Right lobe of liver (tissue), 4 donors: ENCODE measurements at regions not wholly inside any gene's neighbourhood (a gene's known extent, or its start where the extent isn't known, plus 50 kb on each side); places are given as distances from the start of the nearest gene placed in this dataset.

Experiments used
- POLR2A ChIP-seq: fragments of 450-650 bp; IDR thresholded peaks from one replicate; pipeline ENCODE4 v1.6.1; 2017; ENCODE audit warnings: antibody characterized with exemption, mild to moderate bottlenecking
- TF ChIP-seq, protein P1 (sequence below), 4 donors: fragments of 200-600 bp in 3 of 4; fragments of 450-650 bp in 1 of 4; IDR thresholded peaks; one replicate each; pipeline versions ENCODE4 v1.5.1 to v1.8.0; 2016 to 2022; ENCODE audit warnings: antibody characterized with exemption in 4 of 4, mild to moderate bottlenecking in 2 of 4
- donor health status: DM: no; HTN: no; CAD: no.
- donor health status: DM: no; HTN: no; CAD: no.
- donor health status: DM: no; HTN: yes; CAD: no.

- TF ChIP-seq, protein P1, sequence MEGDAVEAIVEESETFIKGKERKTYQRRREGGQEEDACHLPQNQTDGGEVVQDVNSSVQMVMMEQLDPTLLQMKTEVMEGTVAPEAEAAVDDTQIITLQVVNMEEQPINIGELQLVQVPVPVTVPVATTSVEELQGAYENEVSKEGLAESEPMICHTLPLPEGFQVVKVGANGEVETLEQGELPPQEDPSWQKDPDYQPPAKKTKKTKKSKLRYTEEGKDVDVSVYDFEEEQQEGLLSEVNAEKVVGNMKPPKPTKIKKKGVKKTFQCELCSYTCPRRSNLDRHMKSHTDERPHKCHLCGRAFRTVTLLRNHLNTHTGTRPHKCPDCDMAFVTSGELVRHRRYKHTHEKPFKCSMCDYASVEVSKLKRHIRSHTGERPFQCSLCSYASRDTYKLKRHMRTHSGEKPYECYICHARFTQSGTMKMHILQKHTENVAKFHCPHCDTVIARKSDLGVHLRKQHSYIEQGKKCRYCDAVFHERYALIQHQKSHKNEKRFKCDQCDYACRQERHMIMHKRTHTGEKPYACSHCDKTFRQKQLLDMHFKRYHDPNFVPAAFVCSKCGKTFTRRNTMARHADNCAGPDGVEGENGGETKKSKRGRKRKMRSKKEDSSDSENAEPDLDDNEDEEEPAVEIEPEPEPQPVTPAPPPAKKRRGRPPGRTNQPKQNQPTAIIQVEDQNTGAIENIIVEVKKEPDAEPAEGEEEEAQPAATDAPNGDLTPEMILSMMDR (IDR thresholded peaks at IDR 0.05): no peak
- TF ChIP-seq POLR2A: no peak
Observed at GRCh38 chr1:194279975-194280374, 1093.6 kb upstream of the B3GALT2 start.
